Choroid plexus epithelial cell (primary cell): ENCODE measurements at regions not wholly inside any gene's neighbourhood (a gene's known extent, or its start where the extent isn't known, plus 50 kb on each side); places are given as distances from the start of the nearest gene placed in this dataset.
A peak's percentile ranks its signal among the peaks of the same experiment; 100 is the strongest.

Source experiments
- DNase-seq: peaks from one replicate; pipeline ENCODE4 v3.0.0-alpha.2; 2010; ENCODE audit warnings: low read depth
- H3K4me3 ChIP-seq: 2 replicates; pipeline ENCODE4 v1.5.1; 2011; ENCODE audit warnings: low read depth, mild to moderate bottlenecking, control low read depth, low read length, moderate library complexity
- CTCF ChIP-seq: conservative IDR thresholded peaks from 2 replicates; pipeline ENCODE4 v1.5.1; 2011; ENCODE audit warnings: low read depth, mild to moderate bottlenecking, control low read depth, inconsistent platforms, low read length, moderate library complexity

- no peak for DNase-seq
- TF ChIP-seq CTCF = no peak
- H3K4me3 ChIP-seq = no peak overlapping the region
These were observed 81.4 kb upstream of the CNIH3 start for GRCh38 chr1:224534731-224535130.

- H3K4me3 ChIP-seq = no peak overlapping the region
- DNase-seq = no peak
- TF ChIP-seq CTCF = no peak
These were observed 80.5 kb upstream of the CNIH3 start for GRCh38 chr1:224535641-224536040.

GRCh38 chr1:224539971-224540370 is 76.1 kb upstream of the CNIH3 start:
- peak; percentile 66 for DNase-seq
- no peak for TF ChIP-seq CTCF
- H3K4me3 ChIP-seq = no peak overlapping the region

- no peak overlapping the region for H3K4me3 ChIP-seq
- no peak for DNase-seq
- TF ChIP-seq CTCF = no peak
These were observed 75.6 kb upstream of the CNIH3 start for GRCh38 chr1:224540535-224540934.

GRCh38 chr1:224541072-224541790 is 74.9 kb upstream of the CNIH3 start:
- no peak overlapping the region for H3K4me3 ChIP-seq
- no peak for TF ChIP-seq CTCF
- no peak for DNase-seq

- no peak overlapping the region for H3K4me3 ChIP-seq
- DNase-seq = no peak
- TF ChIP-seq CTCF = no peak
These were observed 74.1 kb upstream of the CNIH3 start for GRCh38 chr1:224541901-224542630.

GRCh38 chr1:224542783-224543440 is 73.2 kb upstream of the CNIH3 start:
- no peak for TF ChIP-seq CTCF

More at GRCh38 chr1:224542783-224543440, 73.2 kb upstream of the CNIH3 start:
- H3K4me3 ChIP-seq = no peak overlapping the region
- peak; percentile 91 for DNase-seq
